MM.1S (cell line): ENCODE measurements at regions not wholly inside any gene's neighbourhood (a gene's known extent, or its start where the extent isn't known, plus 50 kb on each side); places are given as distances from the start of the nearest gene placed in this dataset.

Experiments
- CTCF ChIP-seq: fragments of 300-600 bp; sonication (generic); IDR thresholded peaks from 2 replicates; pipeline ENCODE4 v1.5.1; 2016; ENCODE audit warnings: antibody characterized with exemption, low read length, mixed read lengths
- EZH2 ChIP-seq: fragments of 300-600 bp; sonication (generic); optimal IDR thresholded peaks from 2 replicates; pipeline ENCODE3; 2017; ENCODE audit warnings: low read depth, mild to moderate bottlenecking, antibody characterized with exemption, low read length, mixed read lengths
- EZH2phosphoT487 ChIP-seq: fragments of 300-600 bp; sonication (generic); IDR thresholded peaks from 2 replicates; pipeline ENCODE4 v1.6.1; 2018; ENCODE audit warnings: antibody characterized with exemption, low read length

GRCh38 chr5:145243016-145243415, 592.1 kb downstream of the PRELID2 start:
- no peak for TF ChIP-seq CTCF
- no peak for TF ChIP-seq EZH2phosphoT487
- no peak for TF ChIP-seq EZH2
